Uterus (tissue), 2 donors: ENCODE measurements at regions not wholly inside any gene's neighbourhood (a gene's known extent, or its start where the extent isn't known, plus 50 kb on each side); places are given as distances from the start of the nearest gene placed in this dataset.

Experiments used
- CTCF ChIP-seq, 4 experiments: fragments of 200-600 bp in 2 of 4; fragments of 450-650 bp in 2 of 4; sonication (generic) in 2 of 4; IDR thresholded peaks; one replicate each; pipeline ENCODE4 v1.5.1; 2016 to 2019; ENCODE audit warnings: antibody characterized with exemption in 4 of 4, mild to moderate bottlenecking in 2 of 4, moderate library complexity in 1 of 4
- POLR2A ChIP-seq, 2 donors: fragments of 450-650 bp; IDR thresholded peaks; one replicate each; pipeline ENCODE4 v1.6.1; 2016; ENCODE audit warnings: antibody characterized with exemption in 2 of 2, mild to moderate bottlenecking in 1 of 2, moderate library complexity in 1 of 2

- no peak for TF ChIP-seq CTCF (IDR thresholded peaks at IDR 0.05)
- TF ChIP-seq POLR2A (IDR thresholded peaks at IDR 0.05): no peak
Observed at GRCh38 chr21:25107708-25108107, 499.6 kb downstream of the MRPL39 start.
